Natural killer cell (primary cell): ENCODE measurements at regions not wholly inside any gene's neighbourhood (a gene's known extent, or its start where the extent isn't known, plus 50 kb on each side); places are given as distances from the start of the nearest gene placed in this dataset.

Source experiments
- ATAC-seq, 3 donors: fragments of 150-1000 bp in 2 of 3; fragments of 200-7000 bp in 1 of 3; cut with Tn5 transposase; 1 replicate in 1 of 3; 2 replicates in 2 of 3; pipeline ENCODE4 v1.10.0; 2021; ENCODE audit warnings: mild to moderate bottlenecking in 2 of 3, moderate library complexity in 2 of 3
- DNase-seq, 2 donors: peaks; one replicate each; pipeline versions ENCODE4 v3.0.0 to v3.0.0-alpha.2; 2013 to 2021; ENCODE audit warnings: mixed read lengths in 1 of 2
- H3K27ac ChIP-seq: one replicate; pipeline ENCODE4 v1.5.1; 2013; ENCODE audit warnings: mild to moderate bottlenecking, low read length
- H3K27me3 ChIP-seq: one replicate; pipeline ENCODE4 v1.6.1; 2013; ENCODE audit warnings: low read length; ENCODE audit not compliant: control insufficient read depth, insufficient read depth
- H3K36me3 ChIP-seq: one replicate; pipeline ENCODE4 v1.6.1; 2013; ENCODE audit warnings: low read length; ENCODE audit not compliant: control insufficient read depth, insufficient read depth
- H3K4me1 ChIP-seq: one replicate; pipeline ENCODE4 v1.6.1; 2013; ENCODE audit warnings: low read length; ENCODE audit not compliant: control insufficient read depth, insufficient read depth
- H3K4me3 ChIP-seq: one replicate; pipeline ENCODE4 v1.5.1; 2013; ENCODE audit warnings: low read length
- H3K9me3 ChIP-seq: one replicate; pipeline ENCODE4 v1.6.1; 2013; ENCODE audit warnings: low read length; ENCODE audit not compliant: control insufficient read depth, insufficient read depth
- H3K27ac Mint-ChIP-seq, 2 donors: one replicate each; pipeline ENCODE4 v1.8.0; 2022; ENCODE audit warnings: mild to moderate bottlenecking in 2 of 2, mixed read lengths in 2 of 2, moderate library complexity in 1 of 2
- H3K27me3 Mint-ChIP-seq, 2 donors: one replicate each; pipeline ENCODE4 v1.8.0; 2022; ENCODE audit warnings: low read depth in 2 of 2, mixed read lengths in 2 of 2
- H3K36me3 Mint-ChIP-seq: one replicate; pipeline ENCODE4 v1.8.0; 2022; ENCODE audit warnings: mixed read lengths
- H3K4me1 Mint-ChIP-seq, 2 donors: one replicate each; pipeline ENCODE4 v1.8.0; 2022; ENCODE audit warnings: mixed read lengths in 2 of 2
- H3K4me3 Mint-ChIP-seq: one replicate; pipeline ENCODE4 v1.8.0; 2022; ENCODE audit warnings: mild to moderate bottlenecking, moderate library complexity, mixed read lengths
- H3K9me3 Mint-ChIP-seq, 2 donors: one replicate each; pipeline ENCODE4 v1.8.0; 2022; ENCODE audit warnings: mixed read lengths in 2 of 2
- CTCF ChIP-seq: fragments of 200-600 bp; IDR thresholded peaks from one replicate; pipeline ENCODE4 v1.8.0; 2022; ENCODE audit warnings: antibody characterized with exemption
- WGBS: methylation state at CpG from one replicate; pipeline ENCODE4 v1.1.7; 2013; ENCODE audit warnings: missing lambda C conversion rate; ENCODE audit not compliant: insufficient coverage; 5-methylcytosine and 5-hydroxymethylcytosine counted together
- intact Hi-C: fragments of 100-400 bp; cut with micrococcal nuclease; formaldehyde crosslinking; loops from one replicate; pipeline ENCODE4 v1.14.2; 2022

- DNase-seq, result no peak
- Histone ChIP-seq H3K27me3 (no peaks in the 10 kb centered on the region), H3K4me1 (no peaks in the 10 kb centered on the region), H3K9me3 (no peaks in the 10 kb centered on the region), H3K4me3 (no peak overlapping the region), H3K27ac (no peak overlapping the region), H3K36me3 (no peaks in the 10 kb centered on the region)
- ATAC-seq, result no peak
- Mint-ChIP-seq H3K27me3 (no peaks in the 10 kb centered on the region), H3K4me3 (no peak overlapping the region), H3K36me3 (no peaks in the 10 kb centered on the region), H3K9me3 (peaks cover 3 to 5% of the 10 kb centered on the region in 2 donors), H3K4me1 (no peaks in the 10 kb centered on the region), H3K27ac (no peak overlapping the region)
- intact Hi-C loops, result no loop called here
- no peak for TF ChIP-seq CTCF
Observed at GRCh38 chr1:164967300-164967699, 389.2 kb downstream of the LMX1A start.

DNA sequence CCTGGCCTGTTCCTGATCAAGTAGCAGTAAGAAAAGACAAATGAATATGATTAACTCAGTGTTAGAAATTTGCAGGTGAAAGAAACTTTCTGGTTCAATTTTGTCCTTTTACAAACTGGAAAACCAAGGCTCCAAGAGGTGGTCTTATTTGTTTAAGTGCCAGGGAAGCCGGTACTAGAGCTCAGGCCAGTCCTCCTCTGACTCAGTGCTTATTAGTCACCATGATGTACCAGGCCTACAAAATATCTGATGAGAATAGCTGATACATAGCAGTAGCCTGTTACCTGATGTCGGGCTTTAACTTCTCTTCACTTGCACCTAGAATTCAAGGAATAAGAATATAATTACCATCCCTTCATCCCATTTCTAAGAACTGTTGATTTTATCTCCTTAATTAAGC lies 394.8 kb downstream of the LMX1A start:
- Mint-ChIP-seq H3K9me3 (peaks cover 7 to 8% of the 10 kb centered on the region in 2 donors), H3K27ac (no peak overlapping the region), H3K36me3 (no peaks in the 10 kb centered on the region), H3K4me3 (no peak overlapping the region), H3K27me3 (no peaks in the 10 kb centered on the region), H3K4me1 (no peaks in the 10 kb centered on the region)
- 86% methylated on average over 2 of the region's 2 CpGs for WGBS
- Histone ChIP-seq H3K4me3 (no peak overlapping the region), H3K9me3 (no peaks in the 10 kb centered on the region), H3K4me1 (no peaks in the 10 kb centered on the region), H3K27me3 (no peaks in the 10 kb centered on the region), H3K27ac (no peak overlapping the region), H3K36me3 (no peaks in the 10 kb centered on the region)
- TF ChIP-seq CTCF, result no peak
- DNase-seq, result no peak
- no peak for ATAC-seq
- intact Hi-C loops, result no loop called here

- no peaks in the 10 kb centered on the region for H3K27me3 ChIP-seq
- DNase-seq (no peak), ATAC-seq (no peak)
- intact Hi-C loops, result no loop called here
- Mint-ChIP-seq H3K9me3 (peaks cover 7 to 8% of the 10 kb centered on the region in 2 donors), H3K36me3 (no peaks in the 10 kb centered on the region), H3K4me1 (no peaks in the 10 kb centered on the region), H3K27ac (no peak overlapping the region), H3K4me3 (no peak overlapping the region), H3K27me3 (no peaks in the 10 kb centered on the region)
- 77% methylated on average over 6 of the region's 6 CpGs for WGBS
- TF ChIP-seq CTCF, result no peak
- H3K27ac ChIP-seq, result no peak overlapping the region
- no peaks in the 10 kb centered on the region for H3K4me1 ChIP-seq
- H3K9me3 ChIP-seq, result no peaks in the 10 kb centered on the region
- H3K4me3 ChIP-seq, result no peak overlapping the region
- no peaks in the 10 kb centered on the region for H3K36me3 ChIP-seq
Observed at GRCh38 chr1:164958982-164959768, 397.3 kb downstream of the LMX1A start.

DNA sequence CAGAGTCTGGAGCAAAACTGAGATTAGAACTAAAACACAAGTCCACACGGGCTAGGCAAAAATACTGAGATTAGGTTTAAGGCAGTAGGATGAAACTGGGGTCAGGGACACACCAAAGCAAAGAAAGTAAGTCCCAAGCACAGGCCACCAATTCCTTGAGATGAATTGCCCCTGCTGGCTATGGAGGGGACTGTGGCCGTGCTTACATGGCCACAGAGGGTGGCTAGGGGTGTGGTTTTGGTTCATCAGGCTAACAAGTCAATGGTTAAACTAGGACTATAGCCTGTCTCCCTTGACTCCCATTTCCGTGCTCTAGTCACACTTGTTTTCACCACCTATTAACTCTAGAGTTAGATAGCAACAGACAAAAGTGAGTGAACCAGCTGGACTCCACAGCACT lies 394.8 kb downstream of the PBX1 start:
- no peaks in the 10 kb centered on the region for H3K4me1 Mint-ChIP-seq
- no peak for TF ChIP-seq CTCF
- ATAC-seq (no peak), DNase-seq (no peak)
- no peak overlapping the region for H3K4me3 Mint-ChIP-seq
- H3K9me3 Mint-ChIP-seq, result peaks cover 3 to 5% of the 10 kb centered on the region in 2 donors
- peaks cover 4% of the 10 kb centered on the region for H3K9me3 ChIP-seq
- H3K4me1 ChIP-seq, result no peaks in the 10 kb centered on the region
- H3K27ac ChIP-seq, result no peak overlapping the region
- 96% methylated on average over 3 of the region's 3 CpGs for WGBS
- intact Hi-C loops, result no loop called here
- H3K4me3 ChIP-seq, result no peak overlapping the region
- no peaks in the 10 kb centered on the region for H3K36me3 ChIP-seq
- H3K27me3 Mint-ChIP-seq, result no peaks in the 10 kb centered on the region
- H3K27ac Mint-ChIP-seq, result no peak overlapping the region
- H3K36me3 Mint-ChIP-seq, result peaks cover under 1% of the 10 kb centered on the region
- no peaks in the 10 kb centered on the region for H3K27me3 ChIP-seq
